Lower leg skin (tissue), 3 donors: ENCODE measurements at regions not wholly inside any gene's neighbourhood (a gene's known extent, or its start where the extent isn't known, plus 50 kb on each side); places are given as distances from the start of the nearest gene placed in this dataset.

Source experiments
- CTCF ChIP-seq, 3 donors: fragments of 450-650 bp; IDR thresholded peaks; one replicate each; pipeline ENCODE4 v1.5.1; 2016; ENCODE audit warnings: antibody characterized with exemption in 3 of 3, mild to moderate bottlenecking in 3 of 3, moderate library complexity in 2 of 3
- POLR2A ChIP-seq, 2 donors: fragments of 450-650 bp; IDR thresholded peaks; one replicate each; pipeline ENCODE4 v1.6.1; 2016 to 2017; ENCODE audit warnings: antibody characterized with exemption in 2 of 2, mild to moderate bottlenecking in 1 of 2, moderate library complexity in 1 of 2

GRCh38 chr21:28186604-28187003 lies 806.1 kb downstream of the LTN1 start:
- TF ChIP-seq CTCF (IDR thresholded peaks at IDR 0.05), result no peak
- no peak for TF ChIP-seq POLR2A (IDR thresholded peaks at IDR 0.05)
